Type B pancreatic cell (in vitro differentiated cells): ENCODE measurements at regions not wholly inside any gene's neighbourhood (a gene's known extent, or its start where the extent isn't known, plus 50 kb on each side); places are given as distances from the start of the nearest gene placed in this dataset.
A peak's percentile ranks its signal among the peaks of the same experiment; 100 is the strongest.

Experiments used
- DNase-seq: peaks from one replicate; pipeline ENCODE4 v3.0.0; 2021; ENCODE audit warnings: mixed read lengths; ENCODE audit not compliant: unreplicated experiment; ENCODE audit errors: extremely low spot score
- H3K27ac Mint-ChIP-seq: 2 replicates; pipeline ENCODE4 v1.8.0; 2021; ENCODE audit warnings: mild to moderate bottlenecking, mixed read lengths
- H3K27me3 Mint-ChIP-seq: 2 replicates; pipeline ENCODE4 v1.8.0; 2021; ENCODE audit warnings: mixed read lengths
- H3K36me3 Mint-ChIP-seq: 2 replicates; pipeline ENCODE4 v1.8.0; 2021; ENCODE audit warnings: mixed read lengths
- H3K4me1 Mint-ChIP-seq: one replicate; pipeline ENCODE4 v1.8.0; 2021; ENCODE audit warnings: mixed read lengths; ENCODE audit not compliant: unreplicated experiment
- H3K4me3 Mint-ChIP-seq: 2 replicates; pipeline ENCODE4 v1.8.0; 2021; ENCODE audit warnings: mild to moderate bottlenecking, mixed read lengths
- H3K9me3 Mint-ChIP-seq: 2 replicates; pipeline ENCODE4 v1.8.0; 2021; ENCODE audit warnings: mixed read lengths
- CTCF ChIP-seq: fragments of 200-600 bp; sonication (generic); conservative IDR thresholded peaks from 2 replicates; pipeline ENCODE4 v1.5.0; 2021; ENCODE audit warnings: antibody characterized with exemption, mild to moderate bottlenecking

GRCh38 chr2:145597006-145597405 is 1077.1 kb upstream of the ZEB2 start:
- no peak overlapping the region for H3K27ac Mint-ChIP-seq
- H3K4me1 Mint-ChIP-seq: no peaks in the 10 kb centered on the region
- H3K9me3 Mint-ChIP-seq: no peaks in the 10 kb centered on the region
- TF ChIP-seq CTCF: no peak
- DNase-seq: no peak
- H3K27me3 Mint-ChIP-seq: no peaks in the 10 kb centered on the region
- H3K4me3 Mint-ChIP-seq: no peak overlapping the region
- H3K36me3 Mint-ChIP-seq: no peaks in the 10 kb centered on the region

GRCh38 chr2:145596416-145596815 is 1076.5 kb upstream of the ZEB2 start:
- no peak for DNase-seq
- Mint-ChIP-seq H3K4me1 (no peaks in the 10 kb centered on the region), H3K9me3 (no peaks in the 10 kb centered on the region), H3K36me3 (no peaks in the 10 kb centered on the region), H3K27me3 (no peaks in the 10 kb centered on the region), H3K27ac (no peak overlapping the region), H3K4me3 (no peak overlapping the region)
- TF ChIP-seq CTCF: no peak

GRCh38 chr2:145595296-145595695 is 1075.4 kb upstream of the ZEB2 start:
- Mint-ChIP-seq H3K27ac (no peak overlapping the region), H3K36me3 (no peaks in the 10 kb centered on the region), H3K9me3 (no peaks in the 10 kb centered on the region), H3K4me1 (no peaks in the 10 kb centered on the region), H3K27me3 (peaks cover 3% of the 10 kb centered on the region), H3K4me3 (no peak overlapping the region)
- no peak for TF ChIP-seq CTCF
- no peak for DNase-seq

- H3K4me1 Mint-ChIP-seq: no peaks in the 10 kb centered on the region
- H3K36me3 Mint-ChIP-seq: no peaks in the 10 kb centered on the region
- no peak overlapping the region for H3K4me3 Mint-ChIP-seq
- no peaks in the 10 kb centered on the region for H3K9me3 Mint-ChIP-seq
- DNase-seq: no peak
- peak; percentile 25 for TF ChIP-seq CTCF
- H3K27ac Mint-ChIP-seq: no peak overlapping the region
- H3K27me3 Mint-ChIP-seq: peaks cover 3% of the 10 kb centered on the region
Observed at GRCh38 chr2:145593991-145594614, 1074.2 kb upstream of the ZEB2 start.

- Mint-ChIP-seq H3K4me3 (no peak overlapping the region), H3K4me1 (no peaks in the 10 kb centered on the region), H3K36me3 (no peaks in the 10 kb centered on the region), H3K27ac (no peak overlapping the region), H3K9me3 (no peaks in the 10 kb centered on the region), H3K27me3 (peaks cover 3% of the 10 kb centered on the region)
- TF ChIP-seq CTCF: no peak
- DNase-seq: no peak
Observed at GRCh38 chr2:145593280-145593679, 1073.4 kb upstream of the ZEB2 start.

GRCh38 chr2:145592361-145592760 is 1072.4 kb upstream of the ZEB2 start:
- no peak overlapping the region for H3K27ac Mint-ChIP-seq
- H3K27me3 Mint-ChIP-seq: peaks cover 3% of the 10 kb centered on the region
- no peaks in the 10 kb centered on the region for H3K4me1 Mint-ChIP-seq
- no peak overlapping the region for H3K4me3 Mint-ChIP-seq
- no peak for TF ChIP-seq CTCF
- DNase-seq: no peak
- H3K36me3 Mint-ChIP-seq: no peaks in the 10 kb centered on the region
- no peaks in the 10 kb centered on the region for H3K9me3 Mint-ChIP-seq
